ENCODE measurements at regions not wholly inside any gene's neighbourhood (a gene's known extent, or its start where the extent isn't known, plus 50 kb on each side); places are given as distances from the start of the nearest gene placed in this dataset.
"Not testable (repeated sequence)": the region's sequence is repeated elsewhere in the genome, so short reads cannot be mapped to it uniquely, and the experiment has no call there.

DNA sequence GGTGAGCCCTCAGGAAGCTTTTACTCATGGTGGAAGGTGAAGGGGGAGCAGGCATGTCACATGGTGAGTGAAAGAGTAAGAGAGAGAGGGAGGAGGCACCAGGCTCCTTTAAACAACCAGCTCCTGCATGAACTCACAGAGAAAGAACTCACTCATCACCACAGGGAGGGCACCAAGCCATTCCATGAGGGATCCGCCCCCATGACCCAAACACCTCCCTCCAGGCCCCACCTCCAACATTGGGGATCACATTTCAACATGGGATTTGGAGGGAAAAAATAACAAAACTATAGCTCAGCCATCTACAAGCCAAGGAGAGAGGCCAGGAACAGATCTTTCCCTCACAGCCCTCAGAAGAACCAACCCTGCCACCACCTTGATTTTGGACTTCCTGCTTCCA lies 153.9 kb downstream of the GOLGA8K start:
- H3K36me3 ChIP-seq (ENCODE audit: low read depth, low read length); H3K9me3 ChIP-seq (ENCODE audit: low read length); H3K9me2 ChIP-seq (replicated peaks; ENCODE audit: low read length); CTCF ChIA-PET; H3K79me2 ChIP-seq (ENCODE audit: low read length); H3K27me3 ChIP-seq (ENCODE audit: low read length); DNase-seq; H3K4me3 ChIP-seq (ENCODE audit: low read length); H3K9ac ChIP-seq (ENCODE audit: low read length); intact Hi-C loops (cut with micrococcal nuclease); H3K4me1 ChIP-seq (ENCODE audit: insufficient read depth, low read length); H3K27ac ChIP-seq (ENCODE audit: low read length); POLR2A ChIA-PET (ENCODE audit: unreplicated experiment); H4K20me1 ChIP-seq (ENCODE audit: low read length); H3K4me2 ChIP-seq (ENCODE audit: low read length); BruUV-seq (replicated peaks); H2AFZ ChIP-seq (ENCODE audit: low read length); ATAC-seq; H3F3A ChIP-seq (ENCODE audit: low read length, unreplicated experiment): not testable (repeated sequence)

DNA sequence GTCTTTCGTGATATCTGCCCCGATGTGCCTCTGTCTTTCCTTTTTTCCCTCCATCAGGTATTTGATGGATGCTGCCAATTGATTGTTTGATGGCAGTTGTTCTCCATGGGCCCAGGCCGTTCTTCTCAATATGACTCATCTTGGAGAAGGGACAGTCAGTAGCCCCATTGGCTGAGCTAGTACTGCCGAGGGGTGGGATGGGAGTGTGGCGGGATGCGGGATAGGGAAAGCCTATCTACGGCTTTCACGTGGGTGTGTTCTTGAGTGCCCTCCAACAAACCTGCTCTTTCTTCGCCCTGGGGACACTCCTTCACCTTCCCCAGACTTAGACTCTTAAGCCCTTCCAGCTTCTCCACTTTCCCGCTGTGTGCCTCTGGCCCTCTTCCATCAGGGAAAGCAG lies 159.4 kb downstream of the GOLGA8K start:
- H3K27me3 ChIP-seq (ENCODE audit: low read length); H3K79me2 ChIP-seq (ENCODE audit: low read length); H4K20me1 ChIP-seq (ENCODE audit: low read length); CTCF ChIA-PET; H3F3A ChIP-seq (ENCODE audit: low read length, unreplicated experiment); H3K9me2 ChIP-seq (replicated peaks; ENCODE audit: low read length); POLR2A ChIA-PET (ENCODE audit: unreplicated experiment); H2AFZ ChIP-seq (ENCODE audit: low read length); H3K27ac ChIP-seq (ENCODE audit: low read length); intact Hi-C loops (cut with micrococcal nuclease); H3K4me1 ChIP-seq (ENCODE audit: insufficient read depth, low read length); BruUV-seq (replicated peaks); H3K4me3 ChIP-seq (ENCODE audit: low read length); DNase-seq; H3K9me3 ChIP-seq (ENCODE audit: low read length); H3K36me3 ChIP-seq (ENCODE audit: low read depth, low read length); H3K9ac ChIP-seq (ENCODE audit: low read length); ATAC-seq; H3K4me2 ChIP-seq (ENCODE audit: low read length): not testable (repeated sequence)

DNA sequence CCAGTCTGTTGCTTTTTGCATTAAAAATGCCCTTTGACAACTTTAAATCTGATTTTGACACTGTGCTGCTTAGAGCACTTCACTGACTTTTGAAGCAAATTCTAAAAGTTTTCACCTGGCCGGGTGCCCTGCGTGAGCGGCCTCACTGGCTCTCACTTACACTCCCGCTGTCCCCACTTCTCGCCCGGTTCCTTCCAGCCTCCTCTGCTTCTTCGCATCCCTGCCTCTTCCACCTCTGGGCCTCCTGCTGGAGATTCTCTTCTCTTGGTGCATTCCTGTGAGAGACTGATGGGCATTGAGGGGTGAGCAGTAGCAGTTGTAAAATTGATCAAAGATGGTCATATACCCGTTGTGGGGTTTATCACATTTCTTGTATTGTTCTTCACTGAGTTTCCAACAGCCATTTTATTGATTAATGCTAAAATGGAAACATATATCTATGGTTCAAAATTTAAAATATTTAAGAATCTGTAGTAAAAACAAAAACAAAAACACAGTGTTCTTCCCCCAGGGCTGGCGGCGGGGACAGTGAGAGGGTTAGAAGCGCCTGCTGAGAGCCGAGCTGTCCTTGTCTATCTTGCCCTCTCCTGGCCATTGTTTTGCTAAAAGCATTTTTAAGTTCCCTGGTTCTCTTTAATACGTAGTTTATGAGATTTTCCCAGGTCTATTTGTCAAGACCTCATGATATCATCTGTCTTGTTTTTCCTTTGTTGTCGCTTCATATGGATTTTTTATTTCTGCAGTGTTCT lies 160.1 kb downstream of the GOLGA8K start:
- POLR2A ChIA-PET (ENCODE audit: unreplicated experiment); intact Hi-C loops (cut with micrococcal nuclease); H3K79me2 ChIP-seq (ENCODE audit: low read length); BruUV-seq (replicated peaks); H3K36me3 ChIP-seq (ENCODE audit: low read depth, low read length); H3K9me2 ChIP-seq (replicated peaks; ENCODE audit: low read length); H3F3A ChIP-seq (ENCODE audit: low read length, unreplicated experiment); H2AFZ ChIP-seq (ENCODE audit: low read length); DNase-seq; H3K4me1 ChIP-seq (ENCODE audit: insufficient read depth, low read length); H3K9ac ChIP-seq (ENCODE audit: low read length); H3K9me3 ChIP-seq (ENCODE audit: low read length); H3K27me3 ChIP-seq (ENCODE audit: low read length); H4K20me1 ChIP-seq (ENCODE audit: low read length); H3K4me3 ChIP-seq (ENCODE audit: low read length); H3K4me2 ChIP-seq (ENCODE audit: low read length); ATAC-seq; CTCF ChIA-PET; H3K27ac ChIP-seq (ENCODE audit: low read length): not testable (repeated sequence)

DNA sequence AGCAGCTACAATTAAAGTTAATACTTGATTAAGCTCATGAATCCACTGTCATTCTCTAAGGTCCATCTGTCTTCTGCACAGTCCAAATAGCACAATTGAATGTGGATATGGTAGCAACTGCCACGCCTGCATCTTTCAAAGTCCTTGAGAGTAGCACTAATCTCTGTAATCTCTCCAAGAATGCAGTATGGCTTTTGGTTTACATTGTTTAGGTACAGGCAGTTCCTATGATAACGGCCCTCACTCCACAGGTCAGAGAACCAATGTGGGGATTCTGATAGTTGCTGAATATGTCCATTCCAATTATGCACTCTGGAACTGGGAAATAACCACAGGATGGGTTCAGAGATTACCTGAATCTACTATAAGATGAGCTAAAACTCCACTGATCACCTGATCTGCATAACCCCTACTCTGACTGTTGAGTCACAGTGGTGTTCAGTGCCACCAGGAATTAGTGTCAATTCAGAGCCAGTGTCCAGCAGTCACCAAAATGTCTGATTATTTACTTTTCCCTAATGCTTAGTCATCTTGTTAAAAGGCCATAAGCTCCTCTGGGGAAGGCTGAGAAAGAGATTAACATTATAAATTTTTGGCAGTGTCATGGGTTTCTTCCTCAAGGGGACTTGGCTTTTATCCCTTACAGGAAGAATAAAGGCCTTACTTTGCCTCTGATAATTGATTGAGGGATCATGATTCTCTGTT lies 175.5 kb downstream of the GOLGA8K start:
- H2AFZ ChIP-seq (ENCODE audit: low read length); H3K4me3 ChIP-seq (ENCODE audit: low read length); H3K27me3 ChIP-seq (ENCODE audit: low read length); H3K79me2 ChIP-seq (ENCODE audit: low read length); POLR2A ChIA-PET (ENCODE audit: unreplicated experiment); H3K4me1 ChIP-seq (ENCODE audit: insufficient read depth, low read length); intact Hi-C loops (cut with micrococcal nuclease); CTCF ChIA-PET; H4K20me1 ChIP-seq (ENCODE audit: low read length); H3K9me2 ChIP-seq (replicated peaks; ENCODE audit: low read length); H3K4me2 ChIP-seq (ENCODE audit: low read length); H3K9ac ChIP-seq (ENCODE audit: low read length); H3K27ac ChIP-seq (ENCODE audit: low read length); H3F3A ChIP-seq (ENCODE audit: low read length, unreplicated experiment); H3K36me3 ChIP-seq (ENCODE audit: low read depth, low read length); DNase-seq; BruUV-seq (replicated peaks); H3K9me3 ChIP-seq (ENCODE audit: low read length): not testable (repeated sequence)
- ATAC-seq, result peak; percentile 96

All from PC-3 (cell line).